ENCODE measurements at regions not wholly inside any gene's neighbourhood (a gene's known extent, or its start where the extent isn't known, plus 50 kb on each side); places are given as distances from the start of the nearest gene placed in this dataset.

DNA sequence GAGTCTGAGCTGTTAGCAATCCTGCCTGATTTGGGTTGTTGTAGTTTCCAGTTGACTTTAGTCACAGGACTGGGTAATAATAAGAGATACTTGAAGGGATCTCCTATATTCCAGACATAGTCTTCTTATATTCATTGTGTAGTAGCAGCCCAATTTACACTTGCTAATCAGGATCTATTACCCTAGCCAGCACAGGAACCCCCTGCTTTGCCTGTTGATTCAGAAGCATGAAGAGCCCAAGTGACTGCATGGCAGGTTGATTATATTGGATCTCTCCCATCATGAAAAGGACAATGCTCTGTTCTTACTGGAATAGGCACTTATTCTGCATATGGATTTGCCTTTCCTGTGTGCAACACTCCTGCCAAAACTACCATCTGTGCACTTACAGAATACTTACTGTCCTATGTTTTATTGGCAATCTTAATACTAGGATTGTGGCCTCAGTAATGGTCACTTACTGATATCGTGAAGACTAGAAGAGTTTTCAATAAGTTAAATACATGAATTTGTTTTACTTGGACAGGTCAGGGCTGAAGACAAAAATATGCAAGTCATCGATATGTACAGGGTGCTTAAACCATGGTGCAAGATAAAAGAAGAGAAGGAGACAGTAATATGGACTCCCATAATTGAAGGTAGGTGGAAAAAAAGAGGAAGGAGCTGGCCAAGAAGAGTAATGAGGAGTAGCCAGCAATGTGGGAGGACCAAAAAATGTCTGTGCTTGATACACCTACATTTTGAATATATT lies 304.1 kb downstream of the MCTP2 start:
- Mint-ChIP-seq H3K9me3 (no peaks in the 10 kb centered on the region), H3K27me3 (peaks cover 4% of the 10 kb centered on the region), H3K4me1 (no peaks in the 10 kb centered on the region), H3K36me3 (no peaks in the 10 kb centered on the region), H3K4me3 (no peak overlapping the region), H3K27ac (no peak overlapping the region)
- CTCF ChIA-PET = no interaction called here
- no peak for DNase-seq

DNA sequence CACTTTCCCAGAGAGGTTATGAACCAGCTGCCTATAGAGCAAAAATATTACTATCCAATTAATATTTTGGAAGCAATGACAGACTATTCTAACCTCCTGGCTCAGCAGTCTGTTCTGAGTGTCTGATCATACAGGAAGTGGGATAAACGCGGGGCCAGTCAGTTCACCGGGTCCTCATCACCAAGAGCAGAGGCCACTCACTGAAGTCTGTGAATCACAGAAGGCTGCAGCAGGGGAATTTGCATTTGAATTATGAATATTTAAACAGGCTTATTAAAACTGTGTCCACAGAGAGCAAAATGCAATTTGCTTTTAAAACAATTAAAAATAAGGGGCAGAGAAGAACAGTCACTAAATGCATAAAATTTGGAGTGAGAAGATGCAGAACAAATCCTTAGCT lies 305.2 kb downstream of the MCTP2 start:
- no peaks in the 10 kb centered on the region for H3K27me3 Mint-ChIP-seq
- CTCF ChIA-PET = interaction anchor here (1.0 kb wide), 1 partner anchor 11 kb away, joined by 3 read pairs; no protein-coding TSS in a partner anchor

DNA sequence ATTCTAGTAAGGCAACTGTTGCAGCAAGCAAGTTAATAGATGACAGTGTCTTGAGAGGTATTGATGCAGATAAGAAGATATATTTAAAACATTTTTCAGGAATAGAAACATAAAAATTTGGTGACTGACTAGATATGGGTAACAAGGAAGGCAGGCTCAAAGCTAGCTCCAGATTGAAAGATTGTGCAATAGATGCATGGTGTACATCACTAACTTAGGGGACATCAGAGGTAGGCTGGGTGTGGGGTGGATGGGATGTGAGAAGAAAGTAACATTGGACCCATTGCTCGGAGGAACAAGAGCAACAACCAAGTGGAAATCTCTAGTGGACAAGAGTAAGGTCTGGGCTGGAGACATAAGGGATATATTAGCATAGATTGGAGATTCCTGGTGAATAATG lies 306.9 kb downstream of the MCTP2 start:
- Mint-ChIP-seq H3K36me3 (no peaks in the 10 kb centered on the region), H3K27ac (no peak overlapping the region), H3K9me3 (no peaks in the 10 kb centered on the region), H3K4me3 (no peak overlapping the region), H3K27me3 (no peaks in the 10 kb centered on the region), H3K4me1 (no peaks in the 10 kb centered on the region)
- DNase-seq = no peak
- CTCF ChIA-PET = interaction anchor here (0.7 kb wide), 1 partner anchor 63 kb away, joined by 3 read pairs; no protein-coding TSS in a partner anchor

More for the DNA sequence above, 305.2 kb downstream of the MCTP2 start:
- Mint-ChIP-seq H3K36me3 (no peaks in the 10 kb centered on the region), H3K27ac (no peak overlapping the region), H3K9me3 (no peaks in the 10 kb centered on the region), H3K4me3 (no peak overlapping the region), H3K4me1 (no peaks in the 10 kb centered on the region)
- no peak for DNase-seq

DNA sequence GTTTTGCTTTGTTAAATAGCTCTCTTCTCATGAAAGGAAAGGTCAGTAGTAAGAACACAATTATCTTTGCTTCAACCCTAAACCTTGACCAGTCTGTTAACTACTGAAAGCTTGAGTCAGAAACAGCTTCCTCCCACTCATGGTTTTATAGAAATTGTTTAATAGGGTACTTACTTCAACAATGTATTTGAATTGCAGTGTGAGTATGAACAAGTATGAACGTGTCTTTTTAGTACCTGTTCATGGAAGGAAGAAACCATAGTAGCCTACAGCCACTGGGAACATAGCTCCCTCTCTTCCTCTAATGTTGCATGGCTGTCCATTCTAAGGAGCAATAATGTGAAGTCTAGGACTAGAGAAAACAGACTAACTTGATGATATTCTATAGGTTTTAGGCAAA lies 311.0 kb downstream of the MCTP2 start:
- Mint-ChIP-seq H3K36me3 (no peaks in the 10 kb centered on the region), H3K4me3 (no peak overlapping the region), H3K27me3 (no peaks in the 10 kb centered on the region), H3K9me3 (no peaks in the 10 kb centered on the region), H3K4me1 (no peaks in the 10 kb centered on the region), H3K27ac (no peak overlapping the region)
- CTCF ChIA-PET = no interaction called here
- DNase-seq = no peak

DNA sequence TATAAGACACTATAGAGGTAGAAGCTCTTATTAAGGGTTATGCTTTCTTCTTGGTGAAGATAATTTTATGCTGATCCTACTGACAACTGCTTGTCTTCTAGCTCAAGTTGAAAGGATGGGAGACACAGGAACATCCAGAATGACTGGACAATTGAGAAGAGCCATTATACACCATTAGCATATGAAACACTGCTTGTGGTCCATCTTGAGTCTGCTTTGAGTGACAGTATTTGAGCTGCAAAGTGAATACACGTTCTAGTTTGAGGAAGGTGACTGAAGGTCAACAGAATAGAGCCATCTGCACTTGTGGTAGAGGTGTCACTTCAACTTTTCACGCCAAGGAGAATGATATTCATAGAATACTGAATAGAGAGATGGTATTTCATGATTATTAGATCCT lies 315.4 kb downstream of the MCTP2 start:
- CTCF ChIA-PET = no interaction called here
- DNase-seq = no peak
- no peak overlapping the region for H3K27ac Mint-ChIP-seq
- H3K4me3 Mint-ChIP-seq = no peak overlapping the region
- no peaks in the 10 kb centered on the region for H3K27me3 Mint-ChIP-seq
- H3K36me3 Mint-ChIP-seq = no peaks in the 10 kb centered on the region
- no peaks in the 10 kb centered on the region for H3K9me3 Mint-ChIP-seq
- H3K4me1 Mint-ChIP-seq = no peaks in the 10 kb centered on the region

DNA sequence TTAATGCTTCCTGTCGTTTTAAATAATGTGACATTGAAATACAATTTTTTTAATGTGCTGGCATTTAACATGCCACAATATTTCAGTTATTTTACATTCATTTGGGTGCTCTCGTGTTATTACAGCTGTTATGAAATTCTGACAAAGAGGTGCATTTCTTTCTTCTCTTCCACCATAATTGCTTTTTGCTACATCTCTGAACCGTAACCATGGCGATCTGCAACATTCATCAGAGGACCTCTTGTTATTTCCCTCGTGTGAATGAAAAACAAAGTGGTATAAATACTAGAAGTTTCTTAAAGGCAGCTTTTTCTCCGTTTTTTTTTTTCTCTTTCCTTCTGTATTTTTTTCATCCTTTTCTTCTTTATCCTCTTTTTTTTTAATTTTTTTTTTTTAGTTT lies 316.4 kb downstream of the MCTP2 start:
- Mint-ChIP-seq H3K27me3 (no peaks in the 10 kb centered on the region), H3K36me3 (no peaks in the 10 kb centered on the region), H3K27ac (no peak overlapping the region), H3K9me3 (no peaks in the 10 kb centered on the region), H3K4me3 (no peak overlapping the region), H3K4me1 (no peaks in the 10 kb centered on the region)
- DNase-seq = no peak
- CTCF ChIA-PET = no interaction called here

DNA sequence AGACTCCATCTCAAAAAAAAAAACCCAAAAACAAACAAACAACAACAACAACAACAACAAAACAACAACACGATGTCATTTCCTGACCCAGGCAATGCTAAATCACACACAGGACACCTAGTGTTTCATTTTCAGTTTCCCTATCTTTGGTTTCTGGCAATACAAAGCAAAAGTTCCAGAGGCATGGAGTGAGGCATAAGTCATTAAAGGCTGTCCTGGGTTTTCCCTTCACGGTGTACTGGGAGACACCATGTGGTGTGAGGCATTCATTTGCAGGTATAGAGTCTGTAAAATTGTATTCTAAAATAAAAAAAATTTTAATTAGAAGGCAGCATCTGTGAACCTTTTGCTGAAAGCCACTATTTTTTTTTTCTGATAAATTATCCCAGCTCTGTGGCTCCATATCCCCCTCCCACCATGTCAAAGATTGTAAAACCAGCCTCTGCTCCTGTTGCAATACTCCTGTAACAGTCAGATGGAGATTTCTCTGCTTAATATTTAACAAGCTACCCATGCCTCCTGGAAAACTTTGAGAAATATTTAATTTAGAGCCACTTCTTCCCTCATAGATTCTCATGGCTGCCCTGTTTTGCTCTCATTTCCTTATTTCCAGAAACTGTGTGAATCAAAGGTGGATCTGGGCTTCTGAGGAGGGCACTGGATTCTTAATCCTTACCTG lies 324.6 kb downstream of the MCTP2 start:
- DNase-seq = no peak
- H3K4me1 Mint-ChIP-seq = no peaks in the 10 kb centered on the region

DNA sequence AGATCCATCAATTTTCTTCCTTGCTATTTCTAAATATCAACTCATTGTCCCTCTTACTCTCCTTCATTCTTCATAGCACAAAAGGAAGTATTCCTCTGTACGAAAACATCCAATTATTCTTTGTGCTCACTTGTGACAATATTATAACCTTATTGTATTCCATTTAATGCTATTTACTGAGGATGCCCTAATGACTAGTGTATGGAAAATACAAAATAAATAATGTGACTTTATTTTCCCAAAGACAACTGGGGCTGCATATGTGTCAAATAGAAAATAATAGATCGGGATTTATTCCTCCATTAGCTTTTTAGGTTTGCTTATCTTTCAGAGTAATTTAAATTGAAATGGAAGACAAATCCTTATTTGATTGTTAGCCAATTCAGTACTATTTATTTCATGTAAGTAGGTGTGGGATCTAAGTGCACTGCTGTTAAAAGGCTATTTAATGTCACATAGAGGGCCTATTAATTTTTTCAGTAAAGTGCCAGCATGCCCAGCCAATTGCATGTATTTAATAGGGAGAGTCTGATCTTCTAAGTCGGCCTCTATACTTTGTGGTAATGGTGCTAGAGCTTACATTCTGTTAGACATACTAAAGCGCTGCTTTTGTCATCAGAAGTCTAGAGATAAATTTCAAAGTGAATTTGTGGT lies 329.8 kb downstream of the MCTP2 start:
- no peak for DNase-seq
- H3K27ac Mint-ChIP-seq = no peak overlapping the region
- no peaks in the 10 kb centered on the region for H3K36me3 Mint-ChIP-seq
- CTCF ChIA-PET = no interaction called here
- no peak overlapping the region for H3K4me3 Mint-ChIP-seq
- peaks cover 7% of the 10 kb centered on the region for H3K27me3 Mint-ChIP-seq
- H3K4me1 Mint-ChIP-seq = no peaks in the 10 kb centered on the region
- H3K9me3 Mint-ChIP-seq = peaks cover 1% of the 10 kb centered on the region

More for the DNA sequence above, 324.6 kb downstream of the MCTP2 start:
- peaks cover 4% of the 10 kb centered on the region for H3K27me3 Mint-ChIP-seq
- CTCF ChIA-PET = no interaction called here
- no peaks in the 10 kb centered on the region for H3K9me3 Mint-ChIP-seq
- no peaks in the 10 kb centered on the region for H3K36me3 Mint-ChIP-seq
- H3K27ac Mint-ChIP-seq = no peak overlapping the region
- H3K4me3 Mint-ChIP-seq = no peak overlapping the region

DNA sequence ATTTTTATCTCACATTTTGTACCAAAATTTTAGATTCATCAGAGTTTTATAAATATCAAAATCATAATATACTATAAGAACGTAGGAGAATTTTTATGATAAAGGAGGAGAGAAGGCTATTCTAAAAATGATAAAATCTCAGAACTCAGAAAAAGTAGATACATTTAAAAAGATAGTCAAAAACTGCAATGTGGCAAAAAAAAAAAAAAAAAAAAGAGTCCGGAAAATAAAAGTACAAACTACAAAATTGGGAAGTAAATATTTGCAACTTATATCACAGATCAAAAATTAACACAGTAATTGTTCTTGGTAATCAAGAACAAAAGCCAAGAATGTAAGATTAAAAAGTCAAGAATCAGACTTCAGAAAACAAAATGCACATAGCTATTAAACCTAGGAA lies 332.1 kb downstream of the MCTP2 start:
- Mint-ChIP-seq H3K27me3 (peaks cover 7% of the 10 kb centered on the region), H3K9me3 (peaks cover 1% of the 10 kb centered on the region), H3K4me3 (no peak overlapping the region), H3K36me3 (no peaks in the 10 kb centered on the region), H3K27ac (no peak overlapping the region), H3K4me1 (no peaks in the 10 kb centered on the region)
- CTCF ChIA-PET = no interaction called here
- no peak for DNase-seq

DNA sequence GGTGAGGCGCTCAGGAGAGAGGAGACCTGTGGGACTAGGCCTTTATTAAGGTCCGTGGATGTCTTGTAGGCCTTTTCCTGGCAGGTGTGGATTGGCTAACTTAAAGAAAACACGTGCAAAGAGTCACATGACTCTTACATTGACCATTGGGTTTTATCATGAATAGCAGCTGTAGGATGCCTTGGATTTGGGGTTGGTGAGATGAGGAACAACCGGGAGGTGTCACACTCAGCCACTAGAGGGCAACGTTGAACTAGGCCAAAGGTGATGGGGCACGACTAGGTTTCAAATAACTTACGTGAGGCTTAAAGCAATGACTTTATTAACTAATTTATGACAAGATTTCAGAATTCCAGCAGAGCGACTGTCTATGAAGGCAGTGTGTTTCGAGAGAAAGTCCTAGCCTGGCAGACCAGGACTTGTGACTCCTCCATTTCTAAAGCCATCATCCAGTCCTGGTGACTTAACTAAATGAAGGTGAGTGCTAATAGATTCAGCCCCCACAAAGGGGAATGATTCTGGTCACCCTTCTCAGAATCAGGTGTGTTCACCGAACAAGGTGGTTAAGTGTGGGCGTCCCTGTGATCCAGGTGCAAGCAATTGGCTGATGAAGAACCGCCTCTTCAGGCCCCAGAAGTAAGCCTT lies 345.6 kb downstream of the MCTP2 start:
- CTCF ChIA-PET = interaction anchor here (1.0 kb wide), 1 partner anchor 31 kb away, joined by 4 read pairs; no protein-coding TSS in a partner anchor
- no peak overlapping the region for H3K4me3 Mint-ChIP-seq
- H3K9me3 Mint-ChIP-seq = no peaks in the 10 kb centered on the region
- H3K27me3 Mint-ChIP-seq = peaks cover 51% of the 10 kb centered on the region
- DNase-seq = peak; percentile 64
- no peak overlapping the region for H3K27ac Mint-ChIP-seq
- no peaks in the 10 kb centered on the region for H3K36me3 Mint-ChIP-seq
- H3K4me1 Mint-ChIP-seq = no peaks in the 10 kb centered on the region

DNA sequence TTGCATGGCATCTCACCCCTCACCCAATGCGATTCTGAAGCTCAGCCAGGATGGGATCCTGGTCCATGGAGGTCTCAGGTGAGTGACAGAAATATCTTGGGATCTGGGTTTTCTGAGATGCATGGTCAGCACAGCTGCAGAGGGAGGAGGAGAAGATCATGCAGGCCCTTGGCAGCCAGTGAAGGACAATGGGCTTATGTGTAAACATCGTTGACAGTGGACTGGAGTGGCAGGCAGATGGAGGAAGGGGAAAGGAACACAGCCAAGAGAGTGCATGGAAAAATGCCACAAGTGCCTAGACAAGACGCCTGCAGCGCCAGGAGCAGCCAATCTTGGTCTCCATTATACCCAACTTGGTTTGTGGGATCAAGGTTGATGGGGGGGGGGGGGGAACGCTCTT lies 347.9 kb downstream of the MCTP2 start:
- H3K4me1 Mint-ChIP-seq = peaks cover 7% of the 10 kb centered on the region
- no peaks in the 10 kb centered on the region for H3K9me3 Mint-ChIP-seq
- H3K27me3 Mint-ChIP-seq = peaks cover 67% of the 10 kb centered on the region
- no peak overlapping the region for H3K27ac Mint-ChIP-seq
- DNase-seq = no peak
- CTCF ChIA-PET = interaction anchor here (0.9 kb wide), 1 partner anchor 87 kb away, joined by 3 read pairs; no protein-coding TSS in a partner anchor
- no peak overlapping the region for H3K4me3 Mint-ChIP-seq
- H3K36me3 Mint-ChIP-seq = no peaks in the 10 kb centered on the region

DNA sequence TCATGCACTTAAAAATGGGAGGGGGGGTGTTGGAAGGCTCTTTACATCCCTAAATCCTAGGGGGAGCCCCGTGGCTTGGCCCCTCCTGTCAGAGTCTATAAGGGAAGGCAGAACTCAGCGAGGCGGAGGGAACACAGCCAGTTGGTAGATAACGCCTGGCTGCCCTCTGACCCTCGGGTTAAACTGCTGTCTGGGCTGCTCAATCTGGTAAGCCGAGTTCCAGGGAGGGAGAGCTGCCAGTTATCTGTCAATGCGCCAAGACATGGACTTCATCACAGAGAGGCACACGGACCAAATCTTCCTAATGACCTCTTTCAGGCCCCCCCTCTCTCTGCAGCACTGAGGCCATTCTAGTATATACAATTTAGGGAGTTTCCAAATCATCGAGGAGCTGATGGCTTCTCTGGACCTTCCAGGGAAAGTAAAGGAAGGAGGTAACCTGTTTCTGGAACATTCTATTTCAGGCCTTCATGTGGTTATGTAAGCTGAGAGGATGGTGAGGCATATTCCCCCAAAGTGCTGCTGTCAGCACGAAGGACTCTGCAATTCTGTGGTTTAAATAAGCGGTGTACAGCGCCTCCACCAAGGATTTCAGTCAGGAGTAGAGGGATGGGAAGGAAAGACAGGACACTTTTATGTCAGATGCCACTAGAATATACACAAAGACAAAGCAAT lies 349.0 kb downstream of the MCTP2 start:
- Mint-ChIP-seq H3K36me3 (no peaks in the 10 kb centered on the region), H3K4me1 (peaks cover 17% of the 10 kb centered on the region), H3K27ac (no peak overlapping the region), H3K9me3 (no peaks in the 10 kb centered on the region), H3K4me3 (no peak overlapping the region), H3K27me3 (peaks cover 74% of the 10 kb centered on the region)
- CTCF ChIA-PET = interaction anchor here (0.9 to 4.5 kb wide), 3 partner anchors 86 to 680 kb away, joined by 3 to 17 read pairs (median 3); no protein-coding TSS in a partner anchor
- no peak for DNase-seq

DNA sequence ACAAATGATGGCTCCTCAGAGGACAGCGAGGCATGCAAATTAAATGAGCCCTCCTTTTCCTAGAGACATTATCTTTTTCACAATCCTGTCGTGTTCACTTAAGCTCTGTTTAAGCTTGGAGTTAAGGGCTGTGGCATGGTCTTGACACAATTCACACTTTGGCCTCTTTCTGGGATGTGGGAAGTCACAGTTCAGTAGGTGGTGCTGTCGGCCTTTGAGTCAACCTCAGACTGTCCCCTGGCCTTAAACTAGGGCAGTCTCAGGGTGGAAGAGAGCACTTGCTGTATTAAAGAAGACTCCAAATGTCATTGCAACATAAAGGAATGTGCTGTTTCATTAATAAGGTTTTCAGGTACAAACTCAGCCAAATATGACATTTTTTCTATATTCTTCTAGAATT lies 351.0 kb downstream of the MCTP2 start:
- peak; percentile 55 for DNase-seq
- H3K9me3 Mint-ChIP-seq = no peaks in the 10 kb centered on the region
- H3K27ac Mint-ChIP-seq = no peak overlapping the region
- CTCF ChIA-PET = interaction anchor here (0.9 to 4.5 kb wide), 11 partner anchors 10 to 678 kb away, joined by 3 to 17 read pairs (median 4); no protein-coding TSS in a partner anchor
- no peaks in the 10 kb centered on the region for H3K36me3 Mint-ChIP-seq
- H3K27me3 Mint-ChIP-seq = peaks cover 79% of the 10 kb centered on the region
- H3K4me3 Mint-ChIP-seq = no peak overlapping the region
- peaks cover 24% of the 10 kb centered on the region for H3K4me1 Mint-ChIP-seq

DNA sequence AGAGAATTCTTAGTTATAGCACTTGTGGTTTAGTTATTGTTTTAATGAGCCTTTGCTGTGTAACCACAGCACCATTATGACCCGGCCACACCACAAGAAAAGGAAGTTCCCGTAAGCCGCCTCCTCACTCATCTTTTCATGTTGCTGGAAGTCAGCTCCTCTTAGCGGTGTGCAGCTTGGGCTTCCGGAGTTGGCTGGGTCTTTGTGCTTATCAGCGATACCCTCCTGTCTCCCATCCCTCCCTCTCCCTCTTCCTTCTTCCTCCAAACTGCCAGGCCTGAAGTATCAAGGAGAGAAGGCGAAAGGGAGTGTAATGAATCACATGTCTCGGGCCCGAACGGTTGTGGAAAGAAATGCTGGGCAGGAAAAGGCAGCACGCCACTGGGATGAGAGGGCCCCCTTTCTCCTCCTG lies 353.5 kb downstream of the MCTP2 start:
- peaks cover 79% of the 10 kb centered on the region for H3K27me3 Mint-ChIP-seq
- peak overlapping the region; percentile 26 for H3K27ac Mint-ChIP-seq
- CTCF ChIA-PET = interaction anchor here (0.7 to 4.5 kb wide), 4 partner anchors 10 to 675 kb away, joined by 4 to 17 read pairs (median 8); no protein-coding TSS in a partner anchor
- peaks cover 24% of the 10 kb centered on the region for H3K4me1 Mint-ChIP-seq
- DNase-seq = peak; percentile 74
- H3K9me3 Mint-ChIP-seq = no peaks in the 10 kb centered on the region
- H3K36me3 Mint-ChIP-seq = no peaks in the 10 kb centered on the region
- H3K4me3 Mint-ChIP-seq = peak overlapping the region; percentile 4
